ENCODE measurements at regions not wholly inside any gene's neighbourhood (a gene's known extent, or its start where the extent isn't known, plus 50 kb on each side); places are given as distances from the start of the nearest gene placed in this dataset.

DNA sequence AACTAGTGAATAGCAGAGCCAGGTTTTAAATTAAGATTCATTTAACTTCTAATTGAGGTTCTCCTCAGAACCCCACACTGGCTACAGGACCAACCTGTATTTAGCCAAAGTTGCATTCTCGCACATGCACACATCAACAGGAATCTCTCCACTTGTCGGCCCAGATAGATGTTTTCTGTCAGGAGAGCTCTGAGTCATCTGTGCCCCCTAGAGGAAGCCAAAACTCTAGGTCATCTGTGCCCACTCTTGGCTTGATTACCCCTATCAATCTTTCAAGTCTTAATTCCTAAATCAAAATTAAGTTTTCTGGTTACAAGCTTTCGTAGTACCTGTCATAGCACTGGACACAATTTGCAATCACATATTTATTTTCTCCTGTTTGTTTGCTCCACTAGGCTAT, 104.9 kb upstream of the EOMES start:
- TF ChIP-seq, protein P1, sequence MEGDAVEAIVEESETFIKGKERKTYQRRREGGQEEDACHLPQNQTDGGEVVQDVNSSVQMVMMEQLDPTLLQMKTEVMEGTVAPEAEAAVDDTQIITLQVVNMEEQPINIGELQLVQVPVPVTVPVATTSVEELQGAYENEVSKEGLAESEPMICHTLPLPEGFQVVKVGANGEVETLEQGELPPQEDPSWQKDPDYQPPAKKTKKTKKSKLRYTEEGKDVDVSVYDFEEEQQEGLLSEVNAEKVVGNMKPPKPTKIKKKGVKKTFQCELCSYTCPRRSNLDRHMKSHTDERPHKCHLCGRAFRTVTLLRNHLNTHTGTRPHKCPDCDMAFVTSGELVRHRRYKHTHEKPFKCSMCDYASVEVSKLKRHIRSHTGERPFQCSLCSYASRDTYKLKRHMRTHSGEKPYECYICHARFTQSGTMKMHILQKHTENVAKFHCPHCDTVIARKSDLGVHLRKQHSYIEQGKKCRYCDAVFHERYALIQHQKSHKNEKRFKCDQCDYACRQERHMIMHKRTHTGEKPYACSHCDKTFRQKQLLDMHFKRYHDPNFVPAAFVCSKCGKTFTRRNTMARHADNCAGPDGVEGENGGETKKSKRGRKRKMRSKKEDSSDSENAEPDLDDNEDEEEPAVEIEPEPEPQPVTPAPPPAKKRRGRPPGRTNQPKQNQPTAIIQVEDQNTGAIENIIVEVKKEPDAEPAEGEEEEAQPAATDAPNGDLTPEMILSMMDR (IDR thresholded peaks at IDR 0.05) = no peak
- TF ChIP-seq POLR2A (IDR thresholded peaks at IDR 0.05) = no peak
- WGBS (ENCODE audit: insufficient coverage, low coverage, low lambda C conversion rate, missing lambda C conversion rate) = 42% methylated on average over 3 of the region's 3 CpGs
- no peak for DNase-seq
- no peaks in the 10 kb centered on the region for H3K4me1 ChIP-seq
- no peak for ATAC-seq
- no peak overlapping the region for H3K27ac ChIP-seq
- no peaks in the 10 kb centered on the region for H3K36me3 ChIP-seq
- intact Hi-C loops (cut with DNase I) = no loop called here
- no peaks in the 10 kb centered on the region for H3K27me3 ChIP-seq
- no peak overlapping the region for H3K4me3 ChIP-seq
- no peaks in the 10 kb centered on the region for H3K9me3 ChIP-seq

DNA sequence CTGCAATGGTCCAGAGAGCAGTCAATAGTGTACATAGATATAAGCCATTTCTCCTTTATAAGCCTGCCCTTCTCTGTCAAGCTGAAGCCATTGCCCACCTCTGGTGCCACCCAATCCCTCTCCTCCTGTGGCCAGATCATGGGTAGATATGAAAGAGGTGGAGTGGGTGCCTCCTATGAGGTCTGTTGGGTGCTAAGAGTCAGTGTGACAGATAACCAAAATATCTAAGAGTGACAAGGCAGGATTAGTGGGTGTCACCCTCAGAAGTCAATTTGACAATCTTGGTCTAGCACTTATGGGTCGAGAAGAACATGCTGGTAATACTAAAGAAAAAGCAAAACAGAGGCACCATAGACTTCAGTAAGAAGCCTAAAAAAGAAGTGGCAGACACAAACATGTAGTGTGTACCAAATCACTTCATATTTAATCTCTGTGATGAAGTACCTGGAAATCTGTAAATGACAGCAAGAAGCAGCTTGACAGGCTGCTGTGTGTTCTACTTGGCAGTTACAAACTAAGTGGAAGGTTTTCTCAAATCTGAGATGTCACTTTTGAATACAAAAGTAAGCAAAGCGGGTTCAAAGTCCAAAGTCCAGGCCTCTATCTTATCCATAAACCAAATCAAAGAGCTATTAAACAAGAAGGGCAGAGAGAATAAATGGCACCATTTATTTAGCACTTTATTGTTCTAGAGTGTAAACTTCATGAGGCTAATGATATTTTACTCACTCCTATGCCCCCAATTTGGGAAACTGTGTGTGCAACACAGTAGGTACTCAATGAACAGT, 118.9 kb upstream of the EOMES start:
- ATAC-seq (no peak), DNase-seq (no peak)
- Histone ChIP-seq H3K36me3 (no peaks in the 10 kb centered on the region), H3K4me1 (no peaks in the 10 kb centered on the region), H3K4me3 (no peak overlapping the region), H3K9me3 (no peaks in the 10 kb centered on the region), H3K27me3 (no peaks in the 10 kb centered on the region), H3K27ac (no peak overlapping the region)
- intact Hi-C loops (cut with DNase I) = no loop called here
- WGBS (ENCODE audit: insufficient coverage, low coverage, low lambda C conversion rate, missing lambda C conversion rate) = 44% methylated on average over 2 of the region's 2 CpGs
- TF ChIP-seq POLR2A (IDR thresholded peaks at IDR 0.05) = no peak
- TF ChIP-seq, protein P1 (IDR thresholded peaks at IDR 0.05) = no peak

DNA sequence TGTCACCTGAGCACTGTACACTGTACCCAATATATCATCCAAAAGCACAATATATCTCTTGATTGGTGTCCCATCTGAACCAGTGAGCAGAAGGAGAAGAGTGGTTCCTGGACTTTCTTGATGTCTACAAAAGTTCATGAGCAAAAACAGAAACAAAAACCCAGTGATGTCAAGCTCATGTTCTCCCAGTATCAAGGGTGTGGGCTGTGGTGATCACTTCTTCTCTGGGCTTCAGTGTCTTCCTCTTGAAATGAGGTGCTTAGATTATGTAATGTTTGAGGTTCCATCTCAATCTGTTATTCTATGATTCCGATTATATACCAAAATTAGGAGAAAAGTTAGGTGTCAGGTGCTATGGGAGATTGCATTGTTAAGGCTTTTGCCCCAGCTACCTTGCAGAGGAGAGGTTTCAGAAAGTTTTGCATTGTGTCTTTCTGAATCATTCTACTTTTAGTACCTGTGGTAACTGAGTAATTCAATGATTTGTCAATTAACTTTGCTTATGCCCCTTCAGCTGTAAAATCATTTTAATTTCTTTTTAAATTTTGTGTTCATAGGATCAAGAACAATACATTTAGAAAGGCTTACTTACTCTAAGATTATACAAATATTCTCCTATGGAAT, 122.0 kb upstream of the EOMES start:
- H3K27ac ChIP-seq = no peak overlapping the region
- DNase-seq (no peak), ATAC-seq (no peak)
- no peaks in the 10 kb centered on the region for H3K4me1 ChIP-seq
- H3K9me3 ChIP-seq = no peaks in the 10 kb centered on the region
- WGBS (ENCODE audit: insufficient coverage, low coverage, low lambda C conversion rate, missing lambda C conversion rate) = 8% methylated on average over 1 of the region's 1 CpG
- intact Hi-C loops (cut with DNase I) = no loop called here
- TF ChIP-seq, protein P1 (IDR thresholded peaks at IDR 0.05) = no peak
- TF ChIP-seq POLR2A (IDR thresholded peaks at IDR 0.05) = no peak
- no peak overlapping the region for H3K4me3 ChIP-seq
- H3K27me3 ChIP-seq = no peaks in the 10 kb centered on the region
- no peaks in the 10 kb centered on the region for H3K36me3 ChIP-seq

DNA sequence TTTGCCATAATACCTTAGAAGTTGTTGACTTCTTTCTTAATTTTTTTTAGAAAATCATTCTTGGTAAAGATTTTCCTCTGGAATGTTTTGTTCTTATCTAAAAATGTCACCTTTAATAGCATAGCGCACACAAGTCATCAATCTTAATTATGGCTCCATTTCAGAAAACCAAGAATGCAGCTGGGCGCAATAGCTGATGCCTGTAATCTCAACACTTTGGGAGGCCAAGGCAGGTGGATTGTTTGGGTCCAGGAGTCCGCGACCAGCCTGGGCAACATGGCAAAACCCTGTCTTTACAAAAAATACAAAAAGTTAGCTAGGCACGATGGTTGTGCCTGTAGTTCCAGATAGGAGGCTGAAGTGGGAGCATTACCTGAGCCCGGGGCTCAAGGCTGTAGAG, 125.6 kb upstream of the EOMES start:
- WGBS (ENCODE audit: insufficient coverage, low coverage, low lambda C conversion rate, missing lambda C conversion rate) = 32% methylated on average over 4 of the region's 6 CpGs
- no peak for DNase-seq
- no peak overlapping the region for H3K27ac ChIP-seq
- no peak for ATAC-seq
- H3K36me3 ChIP-seq = no peaks in the 10 kb centered on the region
- no peaks in the 10 kb centered on the region for H3K4me1 ChIP-seq
- intact Hi-C loops (cut with DNase I) = no loop called here
- TF ChIP-seq, protein P1 (IDR thresholded peaks at IDR 0.05) = no peak
- TF ChIP-seq POLR2A (IDR thresholded peaks at IDR 0.05) = no peak
- H3K27me3 ChIP-seq = no peaks in the 10 kb centered on the region
- no peaks in the 10 kb centered on the region for H3K9me3 ChIP-seq
- H3K4me3 ChIP-seq = no peak overlapping the region
